ENCODE measurements at regions not wholly inside any gene's neighbourhood (a gene's known extent, or its start where the extent isn't known, plus 50 kb on each side); places are given as distances from the start of the nearest gene placed in this dataset.

DNA sequence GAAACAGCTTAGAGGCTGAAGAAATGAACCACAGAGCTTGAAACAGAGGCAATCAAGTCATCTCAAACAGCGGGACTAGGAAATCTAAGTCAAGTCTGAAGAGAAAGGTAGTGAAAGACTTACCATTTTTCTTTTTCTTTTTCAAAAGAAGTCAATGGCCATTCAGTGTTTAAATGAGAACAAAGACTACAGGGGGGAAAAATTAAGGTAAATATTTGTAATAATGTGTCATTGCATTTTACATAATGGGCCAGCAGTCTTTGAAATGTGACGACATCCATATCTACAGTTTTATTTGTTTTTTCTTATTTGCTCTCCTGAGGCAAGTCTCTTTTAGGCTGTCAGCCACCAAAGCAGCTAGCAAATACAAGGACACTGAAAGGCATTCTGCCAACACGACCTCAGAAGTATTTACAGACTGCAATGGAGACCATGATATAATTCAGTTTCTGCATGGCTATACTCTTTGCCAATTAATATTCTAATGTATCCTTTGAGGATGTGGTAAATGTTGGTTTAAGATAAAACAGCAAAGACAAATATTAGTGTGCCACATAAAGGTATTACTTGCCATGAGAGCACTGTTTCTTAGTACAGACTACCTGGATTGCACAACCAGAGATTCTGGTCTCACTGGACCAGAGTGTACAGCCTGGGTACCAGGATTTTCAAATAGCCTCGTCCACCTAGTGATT is 307.0 kb upstream of the THBS1 start (continued):
- TF ChIP-seq DR1 (CRISPR knock-in tag; IDR thresholded peaks at IDR 0.05): no peak
- no peak for TF ChIP-seq ZNF790 (CRISPR knock-in tag; IDR thresholded peaks at IDR 0.05; ENCODE audit: borderline replicate concordance)
- no peak for TF ChIP-seq HOXA7 (CRISPR knock-in tag; IDR thresholded peaks at IDR 0.05)
- no peak for TF ChIP-seq KLF6 (CRISPR knock-in tag; IDR thresholded peaks at IDR 0.05)
- 0 out of 2 replicates have a peak, but pooled peaks have one; percentile 43 for TF ChIP-seq NR2C2 (CRISPR knock-in tag; IDR thresholded peaks at IDR 0.05; ENCODE audit: borderline replicate concordance)
- TF ChIP-seq RXRB (CRISPR knock-in tag; IDR thresholded peaks at IDR 0.05; ENCODE audit: borderline replicate concordance): peak; percentile 65; the same call in 1 of the 2 replicates
- TF ChIP-seq RORA (CRISPR knock-in tag; IDR thresholded peaks at IDR 0.05): no peak
- no peak for TF ChIP-seq PAF1 (CRISPR knock-in tag; IDR thresholded peaks at IDR 0.05)
- no peak for TF ChIP-seq PRMT3 (CRISPR knock-in tag; IDR thresholded peaks at IDR 0.05; ENCODE audit: borderline replicate concordance, low read depth)
- no peak for TF ChIP-seq ZNF776 (CRISPR knock-in tag; IDR thresholded peaks at IDR 0.05)
- TF ChIP-seq ZNF335 (CRISPR knock-in tag; IDR thresholded peaks at IDR 0.05): no peak
- TF ChIP-seq, protein P1, sequence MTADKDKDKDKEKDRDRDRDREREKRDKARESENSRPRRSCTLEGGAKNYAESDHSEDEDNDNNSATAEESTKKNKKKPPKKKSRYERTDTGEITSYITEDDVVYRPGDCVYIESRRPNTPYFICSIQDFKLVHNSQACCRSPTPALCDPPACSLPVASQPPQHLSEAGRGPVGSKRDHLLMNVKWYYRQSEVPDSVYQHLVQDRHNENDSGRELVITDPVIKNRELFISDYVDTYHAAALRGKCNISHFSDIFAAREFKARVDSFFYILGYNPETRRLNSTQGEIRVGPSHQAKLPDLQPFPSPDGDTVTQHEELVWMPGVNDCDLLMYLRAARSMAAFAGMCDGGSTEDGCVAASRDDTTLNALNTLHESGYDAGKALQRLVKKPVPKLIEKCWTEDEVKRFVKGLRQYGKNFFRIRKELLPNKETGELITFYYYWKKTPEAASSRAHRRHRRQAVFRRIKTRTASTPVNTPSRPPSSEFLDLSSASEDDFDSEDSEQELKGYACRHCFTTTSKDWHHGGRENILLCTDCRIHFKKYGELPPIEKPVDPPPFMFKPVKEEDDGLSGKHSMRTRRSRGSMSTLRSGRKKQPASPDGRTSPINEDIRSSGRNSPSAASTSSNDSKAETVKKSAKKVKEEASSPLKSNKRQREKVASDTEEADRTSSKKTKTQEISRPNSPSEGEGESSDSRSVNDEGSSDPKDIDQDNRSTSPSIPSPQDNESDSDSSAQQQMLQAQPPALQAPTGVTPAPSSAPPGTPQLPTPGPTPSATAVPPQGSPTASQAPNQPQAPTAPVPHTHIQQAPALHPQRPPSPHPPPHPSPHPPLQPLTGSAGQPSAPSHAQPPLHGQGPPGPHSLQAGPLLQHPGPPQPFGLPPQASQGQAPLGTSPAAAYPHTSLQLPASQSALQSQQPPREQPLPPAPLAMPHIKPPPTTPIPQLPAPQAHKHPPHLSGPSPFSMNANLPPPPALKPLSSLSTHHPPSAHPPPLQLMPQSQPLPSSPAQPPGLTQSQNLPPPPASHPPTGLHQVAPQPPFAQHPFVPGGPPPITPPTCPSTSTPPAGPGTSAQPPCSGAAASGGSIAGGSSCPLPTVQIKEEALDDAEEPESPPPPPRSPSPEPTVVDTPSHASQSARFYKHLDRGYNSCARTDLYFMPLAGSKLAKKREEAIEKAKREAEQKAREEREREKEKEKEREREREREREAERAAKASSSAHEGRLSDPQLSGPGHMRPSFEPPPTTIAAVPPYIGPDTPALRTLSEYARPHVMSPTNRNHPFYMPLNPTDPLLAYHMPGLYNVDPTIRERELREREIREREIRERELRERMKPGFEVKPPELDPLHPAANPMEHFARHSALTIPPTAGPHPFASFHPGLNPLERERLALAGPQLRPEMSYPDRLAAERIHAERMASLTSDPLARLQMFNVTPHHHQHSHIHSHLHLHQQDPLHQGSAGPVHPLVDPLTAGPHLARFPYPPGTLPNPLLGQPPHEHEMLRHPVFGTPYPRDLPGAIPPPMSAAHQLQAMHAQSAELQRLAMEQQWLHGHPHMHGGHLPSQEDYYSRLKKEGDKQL (CRISPR knock-in tag; IDR thresholded peaks at IDR 0.05; ENCODE audit: low read depth): peak; percentile 85
- TF ChIP-seq, protein P2, sequence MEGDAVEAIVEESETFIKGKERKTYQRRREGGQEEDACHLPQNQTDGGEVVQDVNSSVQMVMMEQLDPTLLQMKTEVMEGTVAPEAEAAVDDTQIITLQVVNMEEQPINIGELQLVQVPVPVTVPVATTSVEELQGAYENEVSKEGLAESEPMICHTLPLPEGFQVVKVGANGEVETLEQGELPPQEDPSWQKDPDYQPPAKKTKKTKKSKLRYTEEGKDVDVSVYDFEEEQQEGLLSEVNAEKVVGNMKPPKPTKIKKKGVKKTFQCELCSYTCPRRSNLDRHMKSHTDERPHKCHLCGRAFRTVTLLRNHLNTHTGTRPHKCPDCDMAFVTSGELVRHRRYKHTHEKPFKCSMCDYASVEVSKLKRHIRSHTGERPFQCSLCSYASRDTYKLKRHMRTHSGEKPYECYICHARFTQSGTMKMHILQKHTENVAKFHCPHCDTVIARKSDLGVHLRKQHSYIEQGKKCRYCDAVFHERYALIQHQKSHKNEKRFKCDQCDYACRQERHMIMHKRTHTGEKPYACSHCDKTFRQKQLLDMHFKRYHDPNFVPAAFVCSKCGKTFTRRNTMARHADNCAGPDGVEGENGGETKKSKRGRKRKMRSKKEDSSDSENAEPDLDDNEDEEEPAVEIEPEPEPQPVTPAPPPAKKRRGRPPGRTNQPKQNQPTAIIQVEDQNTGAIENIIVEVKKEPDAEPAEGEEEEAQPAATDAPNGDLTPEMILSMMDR (CRISPR knock-in tag; IDR thresholded peaks at IDR 0.05): no peak
- TF ChIP-seq ZNF556 (CRISPR knock-in tag; IDR thresholded peaks at IDR 0.05; ENCODE audit: borderline replicate concordance): peak; percentile 21; the same call in 1 of the 2 replicates
- no peak for TF ChIP-seq THYN1 (CRISPR knock-in tag; IDR thresholded peaks at IDR 0.05; ENCODE audit: borderline replicate concordance, low read depth)
- TF ChIP-seq SETDB1 (CRISPR knock-in tag; IDR thresholded peaks at IDR 0.05; ENCODE audit: borderline replicate concordance): no peak
- no peak for TF ChIP-seq ZSCAN30 (CRISPR knock-in tag; IDR thresholded peaks at IDR 0.05)
- TF ChIP-seq, protein P3, sequence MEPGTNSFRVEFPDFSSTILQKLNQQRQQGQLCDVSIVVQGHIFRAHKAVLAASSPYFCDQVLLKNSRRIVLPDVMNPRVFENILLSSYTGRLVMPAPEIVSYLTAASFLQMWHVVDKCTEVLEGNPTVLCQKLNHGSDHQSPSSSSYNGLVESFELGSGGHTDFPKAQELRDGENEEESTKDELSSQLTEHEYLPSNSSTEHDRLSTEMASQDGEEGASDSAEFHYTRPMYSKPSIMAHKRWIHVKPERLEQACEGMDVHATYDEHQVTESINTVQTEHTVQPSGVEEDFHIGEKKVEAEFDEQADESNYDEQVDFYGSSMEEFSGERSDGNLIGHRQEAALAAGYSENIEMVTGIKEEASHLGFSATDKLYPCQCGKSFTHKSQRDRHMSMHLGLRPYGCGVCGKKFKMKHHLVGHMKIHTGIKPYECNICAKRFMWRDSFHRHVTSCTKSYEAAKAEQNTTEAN (CRISPR knock-in tag; conservative IDR thresholded peaks at IDR 0.05): peak; percentile 66; the same call in 1 of the 2 replicates
- TF ChIP-seq, protein P4, sequence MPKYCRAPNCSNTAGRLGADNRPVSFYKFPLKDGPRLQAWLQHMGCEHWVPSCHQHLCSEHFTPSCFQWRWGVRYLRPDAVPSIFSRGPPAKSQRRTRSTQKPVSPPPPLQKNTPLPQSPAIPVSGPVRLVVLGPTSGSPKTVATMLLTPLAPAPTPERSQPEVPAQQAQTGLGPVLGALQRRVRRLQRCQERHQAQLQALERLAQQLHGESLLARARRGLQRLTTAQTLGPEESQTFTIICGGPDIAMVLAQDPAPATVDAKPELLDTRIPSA (CRISPR knock-in tag; IDR thresholded peaks at IDR 0.05; ENCODE audit: borderline replicate concordance): no peak
